ENCODE measurements at regions not wholly inside any gene's neighbourhood (a gene's known extent, or its start where the extent isn't known, plus 50 kb on each side); places are given as distances from the start of the nearest gene placed in this dataset.

DNA sequence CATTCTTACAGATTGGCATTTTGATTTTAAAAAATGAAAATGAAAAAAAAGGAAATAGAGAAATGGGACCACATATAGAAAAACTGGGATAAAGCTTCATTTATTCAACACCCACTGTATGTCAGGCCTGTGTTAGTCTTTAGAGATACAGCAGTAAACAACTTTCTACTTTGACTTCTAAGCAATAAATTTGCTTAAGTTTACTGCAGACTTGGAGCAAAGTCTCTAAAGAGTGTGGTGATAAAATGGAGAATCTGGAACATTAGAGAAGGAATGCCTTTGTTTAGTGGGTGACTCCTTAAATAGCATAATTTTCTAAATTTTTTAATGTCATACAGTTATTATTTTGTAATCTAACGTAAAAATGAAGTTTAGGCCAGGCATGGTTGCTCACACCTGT lies 80.7 kb upstream of the CNKSR3 start:
- H3K4me1 Mint-ChIP-seq: no peaks in the 10 kb centered on the region
- no peak for ATAC-seq (ENCODE audit: low read depth)
- no peaks in the 10 kb centered on the region for H3K36me3 Mint-ChIP-seq
- H3K27me3 Mint-ChIP-seq: peaks cover 1% of the 10 kb centered on the region
- H3K27ac Mint-ChIP-seq: no peak overlapping the region
- H3K9me3 Mint-ChIP-seq: no peaks in the 10 kb centered on the region
- DNase-seq (ENCODE audit: low spot score in 2 of 2): no peak
- H3K4me3 Mint-ChIP-seq: no peak overlapping the region

GRCh38 chr6:154592199-154592860 lies 81.8 kb upstream of the CNKSR3 start:
- DNase-seq (ENCODE audit: low spot score in 2 of 2) (no peak), ATAC-seq (ENCODE audit: low read depth) (no peak)
- Mint-ChIP-seq H3K9me3 (no peaks in the 10 kb centered on the region), H3K27me3 (peaks cover 1% of the 10 kb centered on the region), H3K4me3 (no peak overlapping the region), H3K36me3 (no peaks in the 10 kb centered on the region), H3K27ac (no peak overlapping the region), H3K4me1 (peaks cover 2% of the 10 kb centered on the region)

- Mint-ChIP-seq H3K27me3 (peaks cover 1% of the 10 kb centered on the region), H3K36me3 (no peaks in the 10 kb centered on the region), H3K4me3 (no peak overlapping the region), H3K4me1 (peaks cover 2% of the 10 kb centered on the region), H3K9me3 (no peaks in the 10 kb centered on the region), H3K27ac (no peak overlapping the region)
- ATAC-seq (ENCODE audit: low read depth) (no peak), DNase-seq (ENCODE audit: low spot score in 2 of 2) (no peak)
Observed at GRCh38 chr6:154593122-154593521, 82.6 kb upstream of the CNKSR3 start.

DNA sequence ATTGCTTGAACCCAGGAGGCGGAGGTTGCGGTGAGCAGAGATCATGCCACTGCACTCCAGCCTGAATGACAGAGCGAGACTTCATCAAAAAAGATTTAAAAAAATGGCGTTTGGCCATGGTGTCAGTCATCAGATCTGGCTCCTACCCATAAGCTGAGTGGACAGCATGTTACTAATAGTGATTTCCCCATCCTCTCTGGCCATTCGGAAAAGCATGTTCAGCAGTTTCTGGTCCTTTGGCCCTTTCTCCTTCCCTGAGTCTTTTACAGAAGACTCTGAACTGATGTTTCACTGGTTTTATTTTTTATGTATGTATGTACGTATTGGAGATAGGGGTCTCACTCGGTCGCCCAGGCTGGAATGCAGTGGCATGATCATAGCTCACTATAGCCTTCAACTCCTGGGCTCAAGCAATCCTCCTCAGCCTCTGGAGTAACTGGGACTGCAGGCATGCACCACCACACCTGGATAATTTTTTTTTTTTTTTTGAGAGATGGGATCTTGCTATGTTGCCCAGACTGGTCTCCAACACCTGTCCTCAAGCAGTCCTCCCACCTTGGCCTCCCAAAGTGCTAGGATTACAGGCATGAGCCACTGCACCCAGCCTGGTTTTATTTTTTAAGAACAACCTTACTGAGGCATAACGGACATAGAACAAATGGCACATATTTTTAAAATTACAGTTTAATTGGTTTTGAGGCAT lies 84.2 kb upstream of the CNKSR3 start:
- Mint-ChIP-seq H3K4me1 (peaks cover 2% of the 10 kb centered on the region), H3K36me3 (no peaks in the 10 kb centered on the region), H3K4me3 (no peak overlapping the region), H3K9me3 (no peaks in the 10 kb centered on the region), H3K27ac (no peak overlapping the region), H3K27me3 (peaks cover 1% of the 10 kb centered on the region)
- ATAC-seq (ENCODE audit: low read depth) (no peak), DNase-seq (ENCODE audit: low spot score in 2 of 2) (no peak)

DNA sequence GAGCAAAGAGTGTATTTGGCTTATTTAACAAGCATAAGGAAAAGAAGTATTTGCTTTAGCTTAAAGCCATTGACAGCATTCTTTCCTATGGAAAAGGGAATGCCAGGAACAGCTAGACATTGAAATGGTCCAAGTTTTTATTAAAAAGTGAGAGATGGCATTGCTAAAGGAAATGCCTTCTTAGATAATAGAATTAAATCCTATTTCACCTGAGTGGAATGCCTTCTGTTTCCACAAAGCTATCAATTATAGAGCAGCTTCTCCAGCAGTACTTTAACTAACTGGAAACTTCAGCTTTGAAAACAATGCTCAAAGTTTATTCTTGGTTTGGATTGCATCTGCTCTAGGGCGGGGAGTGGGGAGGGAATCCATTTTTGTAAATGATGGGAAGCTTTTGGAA lies 85.1 kb upstream of the CNKSR3 start:
- Mint-ChIP-seq H3K27me3 (peaks cover 1% of the 10 kb centered on the region), H3K4me3 (no peak overlapping the region), H3K36me3 (no peaks in the 10 kb centered on the region), H3K4me1 (peaks cover 2% of the 10 kb centered on the region), H3K9me3 (no peaks in the 10 kb centered on the region), H3K27ac (no peak overlapping the region)
- DNase-seq (ENCODE audit: low spot score in 2 of 2) (no peak), ATAC-seq (ENCODE audit: low read depth) (no peak)

DNA sequence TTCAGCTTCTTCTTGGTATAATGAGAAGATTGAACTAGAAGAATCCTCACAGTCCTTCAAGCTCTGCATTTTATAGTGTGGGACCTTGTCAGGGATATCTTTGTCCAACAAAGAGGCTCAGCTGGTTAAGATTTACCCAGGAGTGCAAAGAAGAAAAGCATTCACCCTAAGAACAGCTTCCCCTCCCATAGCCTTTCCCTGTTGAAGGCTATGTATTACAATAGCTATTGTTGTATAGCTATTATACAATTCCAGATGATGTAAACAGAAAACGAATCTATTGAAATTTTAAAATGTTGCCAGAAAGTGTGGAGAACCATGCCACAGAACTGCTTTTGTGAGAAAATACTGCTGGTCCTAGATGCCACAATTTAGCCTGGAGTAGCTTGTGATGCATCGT lies 85.5 kb upstream of the CNKSR3 start:
- H3K9me3 Mint-ChIP-seq: no peaks in the 10 kb centered on the region
- no peak overlapping the region for H3K4me3 Mint-ChIP-seq
- ATAC-seq (ENCODE audit: low read depth) (no peak), DNase-seq (ENCODE audit: low spot score in 2 of 2) (no peak)
- no peak overlapping the region for H3K27ac Mint-ChIP-seq
- H3K27me3 Mint-ChIP-seq: peaks cover 1% of the 10 kb centered on the region
- no peaks in the 10 kb centered on the region for H3K36me3 Mint-ChIP-seq
- H3K4me1 Mint-ChIP-seq: peaks cover 2% of the 10 kb centered on the region

- no peak for DNase-seq (ENCODE audit: low spot score in 2 of 2)
- H3K27ac Mint-ChIP-seq: no peak overlapping the region
- no peak for ATAC-seq (ENCODE audit: low read depth)
- H3K4me3 Mint-ChIP-seq: no peak overlapping the region
- no peaks in the 10 kb centered on the region for H3K9me3 Mint-ChIP-seq
- peaks cover 1% of the 10 kb centered on the region for H3K27me3 Mint-ChIP-seq
- H3K4me1 Mint-ChIP-seq: peaks cover 2% of the 10 kb centered on the region
- H3K36me3 Mint-ChIP-seq: no peaks in the 10 kb centered on the region
Observed at GRCh38 chr6:154596701-154597100, 86.2 kb upstream of the CNKSR3 start.

GRCh38 chr6:154598399-154598798 lies 87.9 kb upstream of the CNKSR3 start:
- Mint-ChIP-seq H3K9me3 (no peaks in the 10 kb centered on the region), H3K4me1 (peaks cover 2% of the 10 kb centered on the region), H3K27me3 (peaks cover 1% of the 10 kb centered on the region), H3K4me3 (no peak overlapping the region), H3K36me3 (no peaks in the 10 kb centered on the region), H3K27ac (no peak overlapping the region)
- no peak for ATAC-seq (ENCODE audit: low read depth)
- DNase-seq (ENCODE audit: low spot score in 2 of 2): no peak

DNA sequence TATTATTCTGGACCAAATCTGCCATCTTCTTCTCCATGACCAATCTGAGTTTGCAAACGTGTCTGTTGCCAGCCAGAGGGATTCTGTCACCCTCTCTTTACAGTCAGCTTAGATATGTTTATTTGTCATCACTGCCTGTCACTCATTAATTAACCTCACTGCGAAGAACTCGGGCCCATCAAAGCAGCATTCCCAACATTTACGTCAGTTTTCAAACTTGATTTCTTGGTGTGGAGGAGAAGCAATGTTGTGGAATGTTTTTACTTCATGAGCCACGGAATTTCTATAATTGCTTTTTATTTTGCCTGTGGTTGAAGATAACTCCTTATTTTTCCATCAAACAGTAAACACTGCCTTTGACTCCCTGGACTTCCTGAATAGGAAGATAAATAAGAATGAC lies 91.8 kb upstream of the CNKSR3 start:
- ATAC-seq (ENCODE audit: low read depth): no peak
- no peak overlapping the region for H3K27ac Mint-ChIP-seq

GRCh38 chr6:154602708-154603107 lies 92.2 kb upstream of the CNKSR3 start:
- Mint-ChIP-seq H3K36me3 (no peaks in the 10 kb centered on the region), H3K27ac (no peak overlapping the region), H3K9me3 (no peaks in the 10 kb centered on the region), H3K4me1 (peaks cover 22% of the 10 kb centered on the region), H3K4me3 (no peak overlapping the region), H3K27me3 (no peaks in the 10 kb centered on the region)
- ATAC-seq (ENCODE audit: low read depth) (no peak), DNase-seq (ENCODE audit: low spot score in 2 of 2) (no peak)

More for the DNA sequence above, 91.8 kb upstream of the CNKSR3 start:
- Mint-ChIP-seq H3K27me3 (no peaks in the 10 kb centered on the region), H3K36me3 (no peaks in the 10 kb centered on the region), H3K4me1 (peaks cover 22% of the 10 kb centered on the region), H3K9me3 (no peaks in the 10 kb centered on the region), H3K4me3 (no peak overlapping the region)
- no peak for DNase-seq (ENCODE audit: low spot score in 2 of 2)

- H3K4me1 Mint-ChIP-seq: peaks cover 22% of the 10 kb centered on the region
- no peaks in the 10 kb centered on the region for H3K27me3 Mint-ChIP-seq
- ATAC-seq (ENCODE audit: low read depth) (no peak), DNase-seq (ENCODE audit: low spot score in 2 of 2) (no peak)
- H3K27ac Mint-ChIP-seq: peak overlapping the region; percentile 91
- no peaks in the 10 kb centered on the region for H3K9me3 Mint-ChIP-seq
- no peak overlapping the region for H3K4me3 Mint-ChIP-seq
- no peaks in the 10 kb centered on the region for H3K36me3 Mint-ChIP-seq
Observed at GRCh38 chr6:154604119-154604518, 93.6 kb upstream of the CNKSR3 start.

GRCh38 chr6:154605178-154605881 lies 94.8 kb upstream of the CNKSR3 start:
- peaks cover 22% of the 10 kb centered on the region for H3K4me1 Mint-ChIP-seq
- peak overlapping the region; percentile 0 for H3K4me3 Mint-ChIP-seq
- H3K27ac Mint-ChIP-seq: peak overlapping the region; percentile 91
- no peaks in the 10 kb centered on the region for H3K36me3 Mint-ChIP-seq
- no peaks in the 10 kb centered on the region for H3K27me3 Mint-ChIP-seq
- DNase-seq (ENCODE audit: low spot score in 2 of 2): no peak
- H3K9me3 Mint-ChIP-seq: no peaks in the 10 kb centered on the region
- ATAC-seq (ENCODE audit: low read depth): no peak

- H3K9me3 Mint-ChIP-seq: no peaks in the 10 kb centered on the region
- no peaks in the 10 kb centered on the region for H3K27me3 Mint-ChIP-seq
- DNase-seq (ENCODE audit: low spot score in 2 of 2): no peak
- peaks cover 22% of the 10 kb centered on the region for H3K4me1 Mint-ChIP-seq
- peak overlapping the region; percentile 0 for H3K4me3 Mint-ChIP-seq
- peak overlapping the region; percentile 91 for H3K27ac Mint-ChIP-seq
- no peaks in the 10 kb centered on the region for H3K36me3 Mint-ChIP-seq
- no peak for ATAC-seq (ENCODE audit: low read depth)
Observed at GRCh38 chr6:154605882-154606370, 95.4 kb upstream of the CNKSR3 start.

DNA sequence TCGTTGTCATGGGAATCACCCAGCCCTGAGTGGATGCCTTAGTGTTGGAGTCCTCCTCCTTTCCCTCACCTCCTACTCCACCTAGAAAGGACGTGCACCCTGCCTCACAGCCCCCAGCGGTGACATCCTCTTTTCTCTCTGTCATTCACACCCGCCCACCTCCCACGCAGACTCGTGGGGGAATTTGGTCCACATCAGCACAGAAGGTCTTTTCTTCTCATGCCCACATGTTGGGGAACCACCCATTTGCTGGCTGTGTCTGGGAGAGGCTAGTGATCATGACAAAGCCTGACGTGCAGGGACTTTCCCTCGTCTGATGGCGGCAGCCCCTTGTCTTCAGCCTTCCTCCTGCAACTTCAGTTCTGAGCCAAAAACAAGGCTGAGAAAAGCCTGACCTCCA lies 96.0 kb upstream of the CNKSR3 start:
- peak overlapping the region; percentile 11 for H3K4me3 Mint-ChIP-seq
- ATAC-seq (ENCODE audit: low read depth) (peak; percentile 91), DNase-seq (ENCODE audit: low spot score in 2 of 2) (peak; percentile 25 to 66)
- H3K4me1 Mint-ChIP-seq: peaks cover 22% of the 10 kb centered on the region
- no peaks in the 10 kb centered on the region for H3K9me3 Mint-ChIP-seq
- H3K27me3 Mint-ChIP-seq: no peaks in the 10 kb centered on the region
- H3K27ac Mint-ChIP-seq: peak overlapping the region; percentile 91
- H3K36me3 Mint-ChIP-seq: no peaks in the 10 kb centered on the region

Data from memory B cell (primary cell).